ENCODE measurements at regions not wholly inside any gene's neighbourhood (a gene's known extent, or its start where the extent isn't known, plus 50 kb on each side); places are given as distances from the start of the nearest gene placed in this dataset.

- no peak for DNase-seq (ENCODE audit: low spot score)
These were observed 1064.6 kb upstream of the CADM2 start for GRCh38 chr3:83894223-83894622.

GRCh38 chr3:83895892-83896291 is 1062.9 kb upstream of the CADM2 start:
- DNase-seq (ENCODE audit: low spot score): no peak

GRCh38 chr3:83902787-83903533 is 1055.8 kb upstream of the CADM2 start:
- no peak for DNase-seq (ENCODE audit: low spot score)

- DNase-seq (ENCODE audit: low spot score): no peak
These were observed 1045.4 kb upstream of the CADM2 start for GRCh38 chr3:83913381-83913780.

- no peak for DNase-seq (ENCODE audit: low spot score)
These were observed 1032.5 kb upstream of the CADM2 start for GRCh38 chr3:83926291-83926690.

- no peak for DNase-seq (ENCODE audit: low spot score)
These were observed 1030.4 kb upstream of the CADM2 start for GRCh38 chr3:83928391-83928790.

GRCh38 chr3:83928903-83929302 is 1029.9 kb upstream of the CADM2 start:
- DNase-seq (ENCODE audit: low spot score): no peak

GRCh38 chr3:83934192-83935021 is 1024.4 kb upstream of the CADM2 start:
- peak; percentile 43 for DNase-seq (ENCODE audit: low spot score)

- no peak for DNase-seq (ENCODE audit: low spot score)
These were observed 1020.3 kb upstream of the CADM2 start for GRCh38 chr3:83938491-83938890.

- no peak for DNase-seq (ENCODE audit: low spot score)
These were observed 1016.6 kb upstream of the CADM2 start for GRCh38 chr3:83941990-83942745.

GRCh38 chr3:83946049-83946448 is 1012.7 kb upstream of the CADM2 start:
- DNase-seq (ENCODE audit: low spot score): no peak

GRCh38 chr3:83946554-83946953 is 1012.2 kb upstream of the CADM2 start:
- DNase-seq (ENCODE audit: low spot score): no peak

- DNase-seq (ENCODE audit: low spot score): no peak
These were observed 1010.0 kb upstream of the CADM2 start for GRCh38 chr3:83948771-83949170.

- no peak for DNase-seq (ENCODE audit: low spot score)
These were observed 1005.2 kb upstream of the CADM2 start for GRCh38 chr3:83953417-83954089.

GRCh38 chr3:83956431-83956830 is 1002.4 kb upstream of the CADM2 start:
- no peak for DNase-seq (ENCODE audit: low spot score)

GRCh38 chr3:83968356-83968755 is 990.4 kb upstream of the CADM2 start:
- DNase-seq (ENCODE audit: low spot score): no peak

- DNase-seq (ENCODE audit: low spot score): no peak
These were observed 987.1 kb upstream of the CADM2 start for GRCh38 chr3:83971666-83972065.

GRCh38 chr3:84008623-84009022 is 950.2 kb upstream of the CADM2 start:
- DNase-seq (ENCODE audit: low spot score): no peak

GRCh38 chr3:84023842-84024241 is 934.9 kb upstream of the CADM2 start:
- no peak for DNase-seq (ENCODE audit: low spot score)

- DNase-seq (ENCODE audit: low spot score): no peak
These were observed 919.7 kb upstream of the CADM2 start for GRCh38 chr3:84039099-84039498.

- DNase-seq (ENCODE audit: low spot score): no peak
These were observed 916.2 kb upstream of the CADM2 start for GRCh38 chr3:84042399-84043106.
